HEK293 (cell line): ENCODE measurements at regions not wholly inside any gene's neighbourhood (a gene's known extent, or its start where the extent isn't known, plus 50 kb on each side); places are given as distances from the start of the nearest gene placed in this dataset.

ENCODE experiments used
- ELK4 ChIP-seq: IDR thresholded peaks from 2 replicates; pipeline ENCODE4 v1.6.1; 2011; ENCODE audit warnings: mild to moderate bottlenecking, low read depth, low read length, borderline replicate concordance
- FEZF1 ChIP-seq: fragments of 450-650 bp; formaldehyde crosslinking; IDR thresholded peaks from 2 replicates; pipeline ENCODE4 v1.5.1; 2016; ENCODE audit warnings: missing biosample characterization, missing genetic modification characterization
- HOXC10 ChIP-seq: sonication (generic); formaldehyde crosslinking; IDR thresholded peaks from 2 replicates; pipeline ENCODE4 v1.8.1; 2023; ENCODE audit warnings: mild to moderate bottlenecking, missing genetic modification reagents
- HOXD13 ChIP-seq: sonication (generic); formaldehyde crosslinking; IDR thresholded peaks from 2 replicates; pipeline ENCODE4 v1.8.0; 2022; ENCODE audit warnings: missing genetic modification reagents, borderline replicate concordance
- IKZF3 ChIP-seq: fragments of 450-650 bp; IDR thresholded peaks from 2 replicates; pipeline ENCODE4 v1.5.0; 2018; ENCODE audit warnings: missing biosample characterization, mild to moderate bottlenecking, missing genetic modification characterization, moderate library complexity
- INSM2 ChIP-seq: fragments of 450-650 bp; formaldehyde crosslinking; IDR thresholded peaks from 2 replicates; pipeline ENCODE4 v1.5.1; 2016; ENCODE audit warnings: missing biosample characterization, missing genetic modification characterization
- KLF16 ChIP-seq: fragments of 450-650 bp; formaldehyde crosslinking; IDR thresholded peaks from 2 replicates; pipeline ENCODE4 v1.5.1; 2017; ENCODE audit warnings: missing biosample characterization, missing genetic modification characterization
- KLF7 ChIP-seq: fragments of 450-650 bp; formaldehyde crosslinking; IDR thresholded peaks from 2 replicates; pipeline ENCODE4 v1.5.1; 2016; ENCODE audit warnings: missing biosample characterization, missing genetic modification characterization, borderline replicate concordance
- MEIS1 ChIP-seq: sonication (generic); formaldehyde crosslinking; IDR thresholded peaks from 2 replicates; pipeline ENCODE4 v1.8.1; 2022; ENCODE audit warnings: missing genetic modification reagents, mild to moderate bottlenecking, borderline replicate concordance
- OSR2 ChIP-seq: fragments of 450-650 bp; formaldehyde crosslinking; IDR thresholded peaks from 2 replicates; pipeline ENCODE4 v1.5.1; 2016; ENCODE audit warnings: missing biosample characterization, missing genetic modification characterization
- PRDM1 ChIP-seq: fragments of 450-650 bp; formaldehyde crosslinking; IDR thresholded peaks from 2 replicates; pipeline ENCODE4; 2016; ENCODE audit warnings: missing biosample characterization, missing genetic modification characterization
- RBAK ChIP-seq: fragments of 450-650 bp; formaldehyde crosslinking; IDR thresholded peaks from 2 replicates; pipeline ENCODE4 v1.5.1; 2016; ENCODE audit warnings: missing biosample characterization, missing genetic modification characterization
- SALL2 ChIP-seq: fragments of 450-650 bp; formaldehyde crosslinking; IDR thresholded peaks from 2 replicates; pipeline ENCODE4 v1.5.0; 2017; ENCODE audit warnings: missing biosample characterization, mild to moderate bottlenecking, missing genetic modification characterization, borderline replicate concordance
- WT1 ChIP-seq: fragments of 450-650 bp; formaldehyde crosslinking; IDR thresholded peaks from 2 replicates; pipeline ENCODE4 v1.5.1; 2016; ENCODE audit warnings: missing biosample characterization, missing genetic modification characterization
- ZBTB11 ChIP-seq: fragments of 450-650 bp; formaldehyde crosslinking; conservative IDR thresholded peaks from 2 replicates; pipeline ENCODE4 v1.5.1; 2016; ENCODE audit warnings: low read depth, missing biosample characterization, missing genetic modification characterization
- ZBTB17 ChIP-seq: fragments of 450-650 bp; formaldehyde crosslinking; IDR thresholded peaks from 2 replicates; pipeline ENCODE4 v1.5.1; 2016; ENCODE audit warnings: missing biosample characterization, missing genetic modification characterization
- ZEB2 ChIP-seq: fragments of 450-650 bp; formaldehyde crosslinking; IDR thresholded peaks from 2 replicates; pipeline ENCODE4 v1.5.1; 2016; ENCODE audit warnings: missing biosample characterization, missing genetic modification characterization
- ZNF24 ChIP-seq: fragments of 450-650 bp; formaldehyde crosslinking; IDR thresholded peaks from 2 replicates; pipeline ENCODE4 v1.5.1; 2016; ENCODE audit warnings: missing biosample characterization, missing genetic modification characterization
- ZNF266 ChIP-seq: fragments of 450-650 bp; formaldehyde crosslinking; IDR thresholded peaks from 2 replicates; pipeline ENCODE4 v1.5.1; 2016; ENCODE audit warnings: missing biosample characterization, missing genetic modification characterization, low read depth
- ZNF394 ChIP-seq: fragments of 450-650 bp; formaldehyde crosslinking; IDR thresholded peaks from 2 replicates; pipeline ENCODE4 v1.5.1; 2016; ENCODE audit warnings: missing biosample characterization, missing genetic modification characterization, mild to moderate bottlenecking, moderate library complexity, borderline replicate concordance
- ZNF404 ChIP-seq: fragments of 450-650 bp; formaldehyde crosslinking; IDR thresholded peaks from 2 replicates; pipeline ENCODE4 v1.5.1; 2017; ENCODE audit warnings: missing biosample characterization, missing genetic modification characterization
- ZNF449 ChIP-seq: fragments of 450-650 bp; formaldehyde crosslinking; IDR thresholded peaks from 2 replicates; pipeline ENCODE4 v1.5.1; 2017; ENCODE audit warnings: missing biosample characterization, mild to moderate bottlenecking, missing genetic modification characterization, moderate library complexity
- ZNF571 ChIP-seq: fragments of 450-650 bp; formaldehyde crosslinking; IDR thresholded peaks from 2 replicates; pipeline ENCODE4 v1.5.0; 2017; ENCODE audit warnings: missing biosample characterization, missing genetic modification characterization
- ZNF580 ChIP-seq: fragments of 450-650 bp; formaldehyde crosslinking; IDR thresholded peaks from 2 replicates; pipeline ENCODE4 v1.5.1; 2016; ENCODE audit warnings: missing biosample characterization, missing genetic modification characterization
- ZNF585B ChIP-seq: fragments of 450-650 bp; formaldehyde crosslinking; IDR thresholded peaks from 2 replicates; pipeline ENCODE4 v1.5.1; 2016; ENCODE audit warnings: missing biosample characterization, missing genetic modification characterization
- ZNF610 ChIP-seq: fragments of 450-650 bp; formaldehyde crosslinking; IDR thresholded peaks from 2 replicates; pipeline ENCODE4 v1.5.1; 2016; ENCODE audit warnings: missing biosample characterization, missing genetic modification characterization, borderline replicate concordance
- ZNF629 ChIP-seq: fragments of 450-650 bp; formaldehyde crosslinking; IDR thresholded peaks from 2 replicates; pipeline ENCODE4 v1.5.1; 2017; ENCODE audit warnings: missing biosample characterization, missing genetic modification characterization
- ZNF639 ChIP-seq: fragments of 450-650 bp; formaldehyde crosslinking; IDR thresholded peaks from 2 replicates; pipeline ENCODE4 v1.5.1; 2016; ENCODE audit warnings: missing biosample characterization, missing genetic modification characterization
- ZNF658 ChIP-seq: fragments of 450-650 bp; formaldehyde crosslinking; IDR thresholded peaks from 2 replicates; pipeline ENCODE4; 2016; ENCODE audit warnings: missing biosample characterization, missing genetic modification characterization
- ZNF701 ChIP-seq: fragments of 450-650 bp; formaldehyde crosslinking; IDR thresholded peaks from 2 replicates; pipeline ENCODE4 v1.5.1; 2016; ENCODE audit warnings: missing biosample characterization, missing genetic modification characterization
- ZNF843 ChIP-seq: fragments of 450-650 bp; formaldehyde crosslinking; IDR thresholded peaks from 2 replicates; pipeline ENCODE4 v1.5.1; 2016; ENCODE audit warnings: missing biosample characterization, missing genetic modification characterization
- ZSCAN23 ChIP-seq: fragments of 450-650 bp; formaldehyde crosslinking; IDR thresholded peaks from 2 replicates; pipeline ENCODE4 v1.5.1; 2016; ENCODE audit warnings: missing biosample characterization, missing genetic modification characterization
- ZXDB ChIP-seq: fragments of 450-650 bp; formaldehyde crosslinking; IDR thresholded peaks from 2 replicates; pipeline ENCODE4 v1.5.1; 2016; ENCODE audit warnings: missing biosample characterization, missing genetic modification characterization

- TF ChIP-seq ZBTB11 (tag by site-specific recombination) (no peak), ZXDB (tag by site-specific recombination) (no peak), ZNF629 (tag by site-specific recombination) (peak; percentile 76), ZNF843 (peak; percentile 61; the same call in 1 of the 2 replicates), ZNF585B (tag by site-specific recombination) (no peak), ELK4 (no peak), ZBTB17 (tag by site-specific recombination) (peak; percentile 47), ZNF658 (tag by site-specific recombination) (no peak), ZNF449 (tag by site-specific recombination) (peak; percentile 16; the same call in 1 of the 2 replicates), OSR2 (tag by site-specific recombination) (peak; percentile 69), ZNF266 (tag by site-specific recombination) (no peak), INSM2 (peak; percentile 87), MEIS1 (CRISPR knock-in tag) (no peak), ZNF404 (tag by site-specific recombination) (no peak), KLF16 (tag by site-specific recombination) (no peak), ZNF394 (tag by site-specific recombination) (peak; percentile 49), ZNF639 (tag by site-specific recombination) (0 out of 2 replicates have a peak, but pooled peaks have one; percentile 62), ZNF610 (tag by site-specific recombination) (no peak), ZNF24 (0 out of 2 replicates have a peak, but pooled peaks have one; percentile 45), ZNF571 (tag by site-specific recombination) (no peak), ZSCAN23 (tag by site-specific recombination) (0 out of 2 replicates have a peak, but pooled peaks have one; percentile 51), FEZF1 (tag by site-specific recombination) (0 out of 2 replicates have a peak, but pooled peaks have one; percentile 18), WT1 (tag by site-specific recombination) (peak; percentile 94), RBAK (tag by site-specific recombination) (no peak), HOXC10 (CRISPR knock-in tag) (no peak), KLF7 (tag by site-specific recombination) (no peak), PRDM1 (tag by site-specific recombination) (0 out of 2 replicates have a peak, but pooled peaks have one; percentile 5), HOXD13 (CRISPR knock-in tag) (no peak), ZEB2 (peak; percentile 76; the same call in 1 of the 2 replicates), IKZF3 (peak; percentile 52; the same call in 1 of the 2 replicates), ZNF701 (tag by site-specific recombination) (no peak), ZNF580 (tag by site-specific recombination) (no peak), SALL2 (tag by site-specific recombination) (no peak)
Observed at GRCh38 chrX:139201924-139202323, 328.6 kb upstream of the F9 start (continued).
